ENCODE measurements at regions not wholly inside any gene's neighbourhood (a gene's known extent, or its start where the extent isn't known, plus 50 kb on each side); places are given as distances from the start of the nearest gene placed in this dataset.
"Not testable (repeated sequence)": the region's sequence is repeated elsewhere in the genome, so short reads cannot be mapped to it uniquely, and the experiment has no call there.

GRCh38 chr22:48724899-48725298 lies 1102.8 kb downstream of the BRD1 start:
- H3K27ac Mint-ChIP-seq = no peak overlapping the region
- ATAC-seq (replicated peaks in 1 of 2) (no peak), DNase-seq (no peak)
- H3K4me1 Mint-ChIP-seq (ENCODE audit: low read depth) = no peaks in the 10 kb centered on the region
- H3K4me3 Mint-ChIP-seq = no peak overlapping the region
- H3K27me3 Mint-ChIP-seq (ENCODE audit: low read depth) = no peaks in the 10 kb centered on the region
- peaks cover 3% of the 10 kb centered on the region in 2 donors for H3K9me3 Mint-ChIP-seq
- H3K36me3 Mint-ChIP-seq (ENCODE audit: insufficient read depth in 2 of 2) = no peaks in the 10 kb centered on the region

DNA sequence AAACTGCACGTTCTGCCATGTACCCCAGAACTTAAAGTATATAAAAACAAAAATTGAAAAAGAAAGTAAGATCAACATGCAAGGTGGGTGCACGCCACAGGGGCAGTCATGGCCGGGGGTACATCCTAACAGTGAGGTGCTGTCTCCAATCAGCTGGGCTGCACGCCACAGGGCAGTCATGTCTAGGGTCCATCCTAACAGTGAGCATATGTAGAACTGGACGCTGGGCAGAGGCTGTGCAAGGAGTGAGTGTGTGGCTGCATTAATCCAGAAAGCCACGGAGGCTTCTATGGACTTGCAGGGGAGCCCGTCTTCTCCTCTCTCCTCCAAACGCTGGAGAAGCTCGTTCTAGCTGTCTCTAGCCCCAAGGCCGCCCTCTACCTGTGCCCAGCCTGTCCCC lies 1105.0 kb downstream of the BRD1 start:
- Mint-ChIP-seq H3K4me3 (no peak overlapping the region), H3K4me1 (ENCODE audit: low read depth) (no peaks in the 10 kb centered on the region), H3K27me3 (ENCODE audit: low read depth) (no peaks in the 10 kb centered on the region), H3K9me3 (peaks cover 3% of the 10 kb centered on the region in 2 donors), H3K36me3 (ENCODE audit: insufficient read depth in 2 of 2) (no peaks in the 10 kb centered on the region), H3K27ac (no peak overlapping the region)
- DNase-seq (no peak), ATAC-seq (replicated peaks in 1 of 2) (no peak)

- ATAC-seq (replicated peaks in 1 of 2) (no peak), DNase-seq (no peak)
- H3K27me3 Mint-ChIP-seq (ENCODE audit: low read depth) = no peaks in the 10 kb centered on the region
- H3K36me3 Mint-ChIP-seq (ENCODE audit: insufficient read depth in 2 of 2) = no peaks in the 10 kb centered on the region
- peaks cover 0 to 3% of the 10 kb centered on the region in 2 donors for H3K9me3 Mint-ChIP-seq
- no peaks in the 10 kb centered on the region for H3K4me1 Mint-ChIP-seq (ENCODE audit: low read depth)
- no peak overlapping the region for H3K4me3 Mint-ChIP-seq
- no peak overlapping the region for H3K27ac Mint-ChIP-seq
Observed at GRCh38 chr22:48721395-48721669, 1106.3 kb downstream of the BRD1 start.

- ATAC-seq (replicated peaks in 1 of 2) = no peak
- Mint-ChIP-seq H3K36me3 (ENCODE audit: insufficient read depth in 2 of 2) (no peaks in the 10 kb centered on the region), H3K27me3 (ENCODE audit: low read depth) (no peaks in the 10 kb centered on the region), H3K9me3 (peaks cover 0 to 3% of the 10 kb centered on the region in 2 donors), H3K4me3 (no peak overlapping the region), H3K27ac (no peak overlapping the region), H3K4me1 (ENCODE audit: low read depth) (no peaks in the 10 kb centered on the region)
- DNase-seq = no peak
Observed at GRCh38 chr22:48720662-48721394, 1106.8 kb downstream of the BRD1 start.

GRCh38 chr22:48719978-48720661 lies 1107.6 kb downstream of the BRD1 start:
- Mint-ChIP-seq H3K4me1 (ENCODE audit: low read depth) (no peaks in the 10 kb centered on the region), H3K9me3 (peaks cover 0 to 5% of the 10 kb centered on the region in 2 donors), H3K36me3 (ENCODE audit: insufficient read depth in 2 of 2) (no peaks in the 10 kb centered on the region), H3K27me3 (ENCODE audit: low read depth) (no peaks in the 10 kb centered on the region), H3K4me3 (no peak overlapping the region), H3K27ac (no peak overlapping the region)
- ATAC-seq (replicated peaks in 1 of 2) (no peak), DNase-seq (peak in 1 of 2 donors; percentile 1)

DNA sequence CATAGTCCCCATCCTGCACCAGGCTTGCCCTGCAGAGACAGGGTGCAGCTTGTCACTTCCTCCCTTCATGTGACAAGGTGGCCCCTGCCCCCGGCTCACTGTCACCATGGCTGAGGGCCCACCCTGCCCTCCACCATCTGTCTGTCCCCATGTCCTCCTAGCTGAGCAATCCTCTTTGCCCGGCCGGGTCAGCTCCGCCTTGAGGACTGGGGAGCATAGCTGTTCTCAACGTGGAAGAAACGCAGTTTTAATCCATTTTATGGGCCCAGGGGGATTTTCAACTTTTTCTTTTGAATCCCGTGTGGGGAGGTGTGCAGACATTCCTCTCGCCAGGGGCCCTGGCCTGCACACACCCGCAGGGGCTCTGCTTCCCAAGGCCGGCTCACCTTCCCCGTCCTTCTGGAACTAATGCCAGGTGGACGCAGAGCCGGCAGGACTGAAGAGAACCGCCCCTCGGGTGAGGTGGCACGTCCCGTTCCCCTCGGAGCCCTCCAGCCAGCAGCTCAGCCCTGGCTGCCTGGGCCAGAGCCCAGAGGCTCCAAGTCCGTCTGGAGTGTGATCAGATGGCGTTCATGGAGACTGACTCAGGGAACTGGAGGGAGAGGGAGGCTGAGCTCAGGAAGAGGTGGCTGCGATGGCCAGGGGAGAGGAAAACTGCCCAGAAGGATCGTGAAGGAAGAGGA lies 1108.7 kb downstream of the BRD1 start:
- no peaks in the 10 kb centered on the region for H3K36me3 Mint-ChIP-seq (ENCODE audit: insufficient read depth in 2 of 2)
- no peak for ATAC-seq (replicated peaks in 1 of 2)
- no peaks in the 10 kb centered on the region for H3K27me3 Mint-ChIP-seq (ENCODE audit: low read depth)
- H3K27ac Mint-ChIP-seq = no peak overlapping the region
- H3K4me3 Mint-ChIP-seq = no peak overlapping the region
- H3K9me3 Mint-ChIP-seq = peaks cover 0 to 6% of the 10 kb centered on the region in 2 donors
- DNase-seq = no peak
- H3K4me1 Mint-ChIP-seq (ENCODE audit: low read depth) = no peaks in the 10 kb centered on the region

- DNase-seq (peak in 1 of 2 donors; percentile 12), ATAC-seq (replicated peaks in 1 of 2) (peak; percentile 36 to 39)
- Mint-ChIP-seq H3K36me3 (ENCODE audit: insufficient read depth in 2 of 2) (no peaks in the 10 kb centered on the region), H3K9me3 (peaks cover 0 to 6% of the 10 kb centered on the region in 2 donors), H3K4me3 (no peak overlapping the region), H3K27me3 (ENCODE audit: low read depth) (no peaks in the 10 kb centered on the region), H3K4me1 (ENCODE audit: low read depth) (no peaks in the 10 kb centered on the region), H3K27ac (no peak overlapping the region)
Observed at GRCh38 chr22:48717883-48718817, 1109.5 kb downstream of the BRD1 start.

GRCh38 chr22:48717076-48717810 lies 1110.4 kb downstream of the BRD1 start:
- H3K9me3 Mint-ChIP-seq = peaks cover 0 to 6% of the 10 kb centered on the region in 2 donors
- ATAC-seq (replicated peaks in 1 of 2) (no peak), DNase-seq (no peak)
- no peak overlapping the region for H3K4me3 Mint-ChIP-seq
- no peak overlapping the region for H3K27ac Mint-ChIP-seq
- no peaks in the 10 kb centered on the region for H3K27me3 Mint-ChIP-seq (ENCODE audit: low read depth)
- H3K36me3 Mint-ChIP-seq (ENCODE audit: insufficient read depth in 2 of 2) = no peaks in the 10 kb centered on the region
- no peaks in the 10 kb centered on the region for H3K4me1 Mint-ChIP-seq (ENCODE audit: low read depth)

- H3K27ac Mint-ChIP-seq; H3K9me3 Mint-ChIP-seq; H3K36me3 Mint-ChIP-seq (ENCODE audit: insufficient read depth in 2 of 2); DNase-seq; H3K4me3 Mint-ChIP-seq; ATAC-seq (replicated peaks in 1 of 2); H3K27me3 Mint-ChIP-seq (ENCODE audit: low read depth); H3K4me1 Mint-ChIP-seq (ENCODE audit: low read depth): not testable (repeated sequence)
Observed at GRCh38 chr22:48716154-48716553, 1111.5 kb downstream of the BRD1 start.

DNA sequence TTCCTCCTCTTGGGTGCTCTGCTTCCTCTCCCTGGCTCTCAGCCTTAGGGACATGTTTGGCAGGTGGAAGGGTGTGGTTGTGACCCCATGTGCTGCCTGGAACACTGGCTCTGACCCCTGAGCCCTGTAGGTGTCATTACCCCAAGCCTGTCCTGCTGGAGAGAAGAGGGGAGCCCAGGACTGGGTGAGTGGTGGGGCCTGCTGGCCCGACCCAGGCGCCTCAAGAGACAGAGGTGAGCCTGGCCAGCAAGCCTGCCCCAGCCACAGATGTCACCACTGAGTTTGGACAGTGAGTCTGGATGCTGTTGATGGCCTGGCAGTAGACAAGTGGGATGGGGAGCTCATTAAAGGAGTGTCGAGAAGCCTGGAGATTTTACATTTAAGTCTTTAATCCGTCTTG lies 1112.2 kb downstream of the BRD1 start:
- no peaks in the 10 kb centered on the region for H3K4me1 Mint-ChIP-seq (ENCODE audit: low read depth)
- H3K27me3 Mint-ChIP-seq (ENCODE audit: low read depth) = no peaks in the 10 kb centered on the region
- H3K9me3 Mint-ChIP-seq = peaks cover 0 to 3% of the 10 kb centered on the region in 2 donors
- no peaks in the 10 kb centered on the region for H3K36me3 Mint-ChIP-seq (ENCODE audit: insufficient read depth in 2 of 2)
- no peak overlapping the region for H3K27ac Mint-ChIP-seq
- DNase-seq (no peak), ATAC-seq (replicated peaks in 1 of 2) (no peak)
- H3K4me3 Mint-ChIP-seq = no peak overlapping the region

DNA sequence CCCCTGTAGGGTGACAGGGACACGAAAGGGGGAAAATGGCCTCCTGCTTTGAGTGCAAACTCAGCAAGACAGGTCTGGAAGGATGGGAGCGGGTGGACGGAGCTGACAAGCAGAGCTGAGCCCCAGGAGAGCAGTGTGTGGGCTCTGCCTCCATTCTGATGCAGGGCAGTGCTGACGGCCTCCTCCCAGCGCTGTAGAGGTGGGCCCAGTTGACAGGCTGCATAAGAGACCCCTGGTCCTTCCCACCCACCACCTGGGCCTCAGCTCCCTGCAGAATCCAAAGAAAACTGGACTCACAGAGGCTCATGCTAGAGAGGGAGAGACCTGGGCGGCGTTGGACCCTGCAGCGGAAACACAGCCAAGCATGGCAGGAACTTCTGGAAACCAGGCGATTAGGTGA lies 1113.4 kb downstream of the BRD1 start:
- Mint-ChIP-seq H3K27me3 (ENCODE audit: low read depth) (no peaks in the 10 kb centered on the region), H3K9me3 (peaks cover 0 to 3% of the 10 kb centered on the region in 2 donors), H3K27ac (no peak overlapping the region), H3K36me3 (ENCODE audit: insufficient read depth in 2 of 2) (no peaks in the 10 kb centered on the region), H3K4me1 (ENCODE audit: low read depth) (no peaks in the 10 kb centered on the region), H3K4me3 (no peak overlapping the region)
- ATAC-seq (replicated peaks in 1 of 2) (no peak), DNase-seq (no peak)
